ENCODE measurements at regions not wholly inside any gene's neighbourhood (a gene's known extent, or its start where the extent isn't known, plus 50 kb on each side); places are given as distances from the start of the nearest gene placed in this dataset.

GRCh38 chr3:25145176-25145575, 282.9 kb upstream of the RARB start:
- Histone ChIP-seq H3K4me3 (no peak overlapping the region), H3K27me3 (ENCODE audit: low read depth) (no peaks in the 10 kb centered on the region), H3K36me3 (replicated peaks) (no peaks in the 10 kb centered on the region), H3K4me1 (no peaks in the 10 kb centered on the region), H3K9me3 (no peaks in the 10 kb centered on the region)
- DNase-seq (ENCODE audit: low spot score in 2 of 2) = no peak
- in situ Hi-C loops (cut with MboI; ENCODE audit: low sequenced_read_pairs) = no loop called here

- H3K9me3 ChIP-seq = no peaks in the 10 kb centered on the region
- no peaks in the 10 kb centered on the region for H3K36me3 ChIP-seq (replicated peaks)
- H3K4me3 ChIP-seq = no peak overlapping the region
- no peaks in the 10 kb centered on the region; the same call in 1 of the 2 replicates for H3K27me3 ChIP-seq (ENCODE audit: low read depth)
- peak in 1 of 2 experiments; percentile 11 for DNase-seq (ENCODE audit: low spot score in 2 of 2)
- H3K4me1 ChIP-seq = no peaks in the 10 kb centered on the region
- in situ Hi-C loops (cut with MboI; ENCODE audit: low sequenced_read_pairs) = no loop called here
Measured at GRCh38 chr3:25150199-25150598, 277.9 kb upstream of the RARB start.

- H3K4me3 ChIP-seq = no peak overlapping the region
- H3K27me3 ChIP-seq (ENCODE audit: low read depth) = no peaks in the 10 kb centered on the region; the same call in 1 of the 2 replicates
- DNase-seq (ENCODE audit: low spot score in 2 of 2) = no peak
- in situ Hi-C loops (cut with MboI; ENCODE audit: low sequenced_read_pairs) = no loop called here
- H3K4me1 ChIP-seq = peaks cover 3% of the 10 kb centered on the region; the same call in 1 of the 2 replicates
- no peaks in the 10 kb centered on the region for H3K36me3 ChIP-seq (replicated peaks)
- H3K9me3 ChIP-seq = no peaks in the 10 kb centered on the region
Measured at GRCh38 chr3:25151281-25151902, 276.7 kb upstream of the RARB start.

DNA sequence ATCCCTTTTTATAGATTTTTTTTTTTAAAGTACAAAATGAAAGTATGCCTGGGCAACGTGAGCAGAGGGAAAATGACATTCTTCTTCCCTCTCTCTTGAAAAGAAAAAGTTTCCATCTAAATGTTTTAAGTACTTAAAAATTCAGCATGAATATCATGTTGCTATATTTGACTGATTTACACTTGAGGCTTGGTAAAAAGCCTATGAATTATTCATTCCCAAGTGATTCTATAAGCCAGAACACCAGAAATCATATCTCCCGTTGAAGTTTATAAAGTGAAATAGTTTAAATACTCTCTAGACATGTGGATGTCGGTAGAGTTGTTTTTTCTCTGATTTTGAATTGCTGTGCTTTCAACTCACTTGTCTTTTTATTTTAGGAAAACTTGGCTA, 276.2 kb upstream of the RARB start:
- Histone ChIP-seq H3K36me3 (replicated peaks) (no peaks in the 10 kb centered on the region), H3K4me3 (no peak overlapping the region)

DNA sequence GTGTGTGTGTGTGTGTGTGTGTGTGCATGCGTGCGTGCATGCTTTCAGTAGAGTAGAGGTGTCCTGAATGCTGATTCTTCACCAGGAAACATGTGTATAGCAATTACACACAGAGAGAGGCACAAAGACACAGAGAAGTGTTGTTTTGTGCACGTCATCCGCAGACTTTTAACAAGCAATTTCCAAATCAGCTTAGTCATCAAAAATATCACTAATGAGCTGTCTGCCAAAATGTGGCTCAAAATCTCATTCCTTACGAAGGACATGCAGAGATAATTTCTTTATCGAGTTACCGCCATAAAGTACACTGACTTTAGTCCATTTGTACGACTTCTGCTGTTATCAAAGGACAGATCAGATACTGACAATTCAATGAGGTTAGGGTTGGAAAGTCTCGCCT, 274.9 kb upstream of the RARB start:
- no peaks in the 10 kb centered on the region for H3K36me3 ChIP-seq (replicated peaks)
- H3K4me3 ChIP-seq = no peak overlapping the region
- in situ Hi-C loops (cut with MboI; ENCODE audit: low sequenced_read_pairs) = no loop called here
- no peaks in the 10 kb centered on the region for H3K9me3 ChIP-seq
- H3K27me3 ChIP-seq (ENCODE audit: low read depth) = no peaks in the 10 kb centered on the region; the same call in 1 of the 2 replicates
- peaks cover 3% of the 10 kb centered on the region; the same call in 1 of the 2 replicates for H3K4me1 ChIP-seq
- no peak for DNase-seq (ENCODE audit: low spot score in 2 of 2)

More for the DNA sequence above, 276.2 kb upstream of the RARB start:
- no peaks in the 10 kb centered on the region; the same call in 1 of the 2 replicates for H3K27me3 ChIP-seq (ENCODE audit: low read depth)
- in situ Hi-C loops (cut with MboI; ENCODE audit: low sequenced_read_pairs) = no loop called here
- DNase-seq (ENCODE audit: low spot score in 2 of 2) = no peak
- no peaks in the 10 kb centered on the region for H3K9me3 ChIP-seq
- peaks cover 3% of the 10 kb centered on the region; the same call in 1 of the 2 replicates for H3K4me1 ChIP-seq

- no peak for DNase-seq (ENCODE audit: low spot score in 2 of 2)
- H3K27me3 ChIP-seq (ENCODE audit: low read depth) = no peaks in the 10 kb centered on the region; the same call in 1 of the 2 replicates
- in situ Hi-C loops (cut with MboI; ENCODE audit: low sequenced_read_pairs) = no loop called here
Measured at GRCh38 chr3:25153561-25153960, 274.5 kb upstream of the RARB start.

DNA sequence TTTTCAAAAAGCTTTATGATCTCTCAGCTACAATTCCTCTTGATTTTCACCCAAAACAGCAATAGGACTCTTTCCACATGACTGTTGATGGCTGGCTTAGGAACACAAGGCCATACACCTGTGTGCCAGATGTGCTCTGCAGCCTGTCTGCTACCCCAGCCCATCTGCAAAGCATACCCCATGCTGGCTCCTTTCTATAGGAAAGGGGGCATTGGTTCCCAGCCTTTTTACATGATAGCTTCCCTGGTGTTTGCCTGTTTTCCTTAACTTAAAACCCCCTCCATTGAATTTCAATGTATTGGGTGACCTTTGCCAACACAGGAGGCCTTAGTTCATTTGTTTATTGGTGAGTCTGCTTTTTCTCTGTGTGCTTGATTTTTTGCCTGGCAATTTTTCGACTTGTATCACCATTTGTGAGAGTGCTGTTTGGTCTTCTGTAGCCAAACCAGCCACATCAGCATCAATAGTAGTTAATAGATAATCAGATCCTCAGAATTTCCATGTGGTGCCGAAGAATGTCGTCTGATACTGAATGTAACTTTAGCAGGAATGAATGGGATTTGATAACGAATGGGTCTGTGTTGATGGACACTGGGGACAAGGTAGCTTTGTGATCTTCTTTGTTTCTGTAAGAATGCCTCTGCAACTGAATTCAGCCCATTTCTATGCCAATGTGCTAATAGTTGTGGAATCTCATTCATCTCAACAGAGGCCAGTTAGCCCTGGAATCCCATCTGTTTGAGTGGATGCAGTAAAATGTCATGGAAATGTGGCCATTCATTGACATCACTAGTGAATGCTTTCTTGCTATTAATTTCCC, 272.2 kb upstream of the RARB start:
- DNase-seq (ENCODE audit: low spot score in 2 of 2) = no peak
- no peaks in the 10 kb centered on the region for H3K9me3 ChIP-seq
- in situ Hi-C loops (cut with MboI; ENCODE audit: low sequenced_read_pairs) = no loop called here
- no peaks in the 10 kb centered on the region; the same call in 1 of the 2 replicates for H3K27me3 ChIP-seq (ENCODE audit: low read depth)
- no peaks in the 10 kb centered on the region for H3K36me3 ChIP-seq (replicated peaks)
- peaks cover 3% of the 10 kb centered on the region; the same call in 1 of the 2 replicates for H3K4me1 ChIP-seq
- H3K4me3 ChIP-seq = no peak overlapping the region

More at GRCh38 chr3:25153561-25153960, 274.5 kb upstream of the RARB start:
- H3K9me3 ChIP-seq = no peaks in the 10 kb centered on the region
- no peak overlapping the region for H3K4me3 ChIP-seq
- H3K36me3 ChIP-seq (replicated peaks) = no peaks in the 10 kb centered on the region
- peaks cover 3% of the 10 kb centered on the region; the same call in 1 of the 2 replicates for H3K4me1 ChIP-seq

GRCh38 chr3:25156626-25157025, 271.4 kb upstream of the RARB start:
- peak in 1 of 2 experiments; percentile 8 for DNase-seq (ENCODE audit: low spot score in 2 of 2)
- Histone ChIP-seq H3K9me3 (no peaks in the 10 kb centered on the region), H3K27me3 (ENCODE audit: low read depth) (no peaks in the 10 kb centered on the region; the same call in 1 of the 2 replicates), H3K4me1 (peaks cover 3% of the 10 kb centered on the region; the same call in 1 of the 2 replicates), H3K36me3 (replicated peaks) (no peaks in the 10 kb centered on the region), H3K4me3 (no peak overlapping the region)
- in situ Hi-C loops (cut with MboI; ENCODE audit: low sequenced_read_pairs) = no loop called here

DNA sequence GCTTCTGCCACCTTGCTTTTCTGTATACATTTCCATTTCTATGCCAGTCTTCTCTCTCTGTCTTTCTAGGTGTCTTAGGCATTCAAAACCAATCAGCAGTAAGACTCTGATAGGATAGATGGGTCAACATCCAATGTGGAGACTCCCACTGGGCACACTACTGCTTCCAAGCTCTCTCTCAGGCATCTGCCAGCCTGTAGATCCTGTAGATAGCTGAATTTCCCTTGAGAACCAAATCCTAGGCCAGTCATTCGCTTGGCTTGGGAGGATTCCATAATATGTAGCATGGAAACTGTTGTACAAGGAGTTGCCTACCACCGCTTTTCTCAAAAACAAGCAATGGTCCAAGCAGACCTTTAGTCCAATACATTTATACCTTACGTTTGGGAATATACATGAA, 262.8 kb upstream of the RARB start:
- Histone ChIP-seq H3K9me3 (no peaks in the 10 kb centered on the region), H3K4me3 (no peak overlapping the region), H3K36me3 (replicated peaks) (no peaks in the 10 kb centered on the region), H3K27me3 (ENCODE audit: low read depth) (no peaks in the 10 kb centered on the region), H3K4me1 (no peaks in the 10 kb centered on the region)
- in situ Hi-C loops (cut with MboI; ENCODE audit: low sequenced_read_pairs) = no loop called here
- no peak for DNase-seq (ENCODE audit: low spot score in 2 of 2)

DNA sequence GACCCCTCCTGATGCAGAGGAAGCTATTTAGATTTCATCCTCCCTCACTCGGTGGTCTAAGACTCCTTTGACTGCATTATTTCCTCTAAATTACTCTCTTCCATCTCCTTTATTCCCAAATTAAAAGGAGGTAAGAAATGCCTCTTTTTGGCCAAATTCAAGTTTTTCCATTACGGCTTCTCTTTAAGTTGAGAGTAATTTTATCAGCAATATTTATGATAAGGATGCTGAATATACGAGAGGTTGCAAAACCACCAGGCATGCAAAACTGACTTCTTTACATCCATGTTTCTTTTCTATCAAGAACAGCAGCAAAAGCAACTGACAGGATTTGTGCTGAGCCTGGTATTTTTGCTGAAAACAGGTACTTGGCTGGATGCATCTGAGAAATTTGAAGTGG, 262.0 kb upstream of the RARB start:
- no peak for DNase-seq (ENCODE audit: low spot score in 2 of 2)
- no peaks in the 10 kb centered on the region for H3K4me1 ChIP-seq
- no peaks in the 10 kb centered on the region for H3K9me3 ChIP-seq
- no peak overlapping the region for H3K4me3 ChIP-seq
- H3K36me3 ChIP-seq (replicated peaks) = no peaks in the 10 kb centered on the region
- in situ Hi-C loops (cut with MboI; ENCODE audit: low sequenced_read_pairs) = no loop called here
- H3K27me3 ChIP-seq (ENCODE audit: low read depth) = no peaks in the 10 kb centered on the region

- DNase-seq (ENCODE audit: low spot score in 2 of 2) = no peak
- in situ Hi-C loops (cut with MboI; ENCODE audit: low sequenced_read_pairs) = no loop called here
- Histone ChIP-seq H3K27me3 (ENCODE audit: low read depth) (no peaks in the 10 kb centered on the region), H3K36me3 (replicated peaks) (no peaks in the 10 kb centered on the region), H3K4me3 (no peak overlapping the region), H3K4me1 (no peaks in the 10 kb centered on the region), H3K9me3 (no peaks in the 10 kb centered on the region)
Measured at GRCh38 chr3:25169151-25169550, 258.9 kb upstream of the RARB start.

DNA sequence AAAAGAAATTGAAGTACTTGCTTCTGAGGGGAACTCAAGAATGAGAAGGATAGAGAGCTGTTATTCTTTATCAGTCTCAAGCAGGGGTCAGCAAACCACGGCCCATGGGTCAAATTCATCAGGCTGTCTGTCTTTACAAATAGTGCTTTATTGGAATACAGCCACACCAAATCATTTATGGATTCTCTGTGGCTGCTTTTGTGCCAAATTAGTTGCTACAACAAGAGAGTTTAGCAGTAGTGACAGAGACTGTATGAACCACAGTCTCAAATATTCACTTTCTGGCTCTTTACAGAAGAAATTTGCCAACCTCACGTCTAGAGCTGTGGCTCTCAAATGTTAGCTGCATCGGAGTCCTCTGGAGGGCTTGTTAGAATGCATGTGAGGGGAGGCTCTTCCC, 258.0 kb upstream of the RARB start:
- H3K36me3 ChIP-seq (replicated peaks) = no peaks in the 10 kb centered on the region
- DNase-seq (ENCODE audit: low spot score in 2 of 2) = no peak
- in situ Hi-C loops (cut with MboI; ENCODE audit: low sequenced_read_pairs) = no loop called here
- H3K4me3 ChIP-seq = no peak overlapping the region
- no peaks in the 10 kb centered on the region for H3K4me1 ChIP-seq
- no peaks in the 10 kb centered on the region for H3K9me3 ChIP-seq
- H3K27me3 ChIP-seq (ENCODE audit: low read depth) = no peaks in the 10 kb centered on the region

- H3K4me3 ChIP-seq = no peak overlapping the region
- no peaks in the 10 kb centered on the region for H3K9me3 ChIP-seq
- no peaks in the 10 kb centered on the region for H3K36me3 ChIP-seq (replicated peaks)
- in situ Hi-C loops (cut with MboI; ENCODE audit: low sequenced_read_pairs) = no loop called here
- H3K27me3 ChIP-seq (ENCODE audit: low read depth) = no peaks in the 10 kb centered on the region
- DNase-seq (ENCODE audit: low spot score in 2 of 2) = peak in 1 of 2 experiments; percentile 15
- no peaks in the 10 kb centered on the region for H3K4me1 ChIP-seq
Measured at GRCh38 chr3:25171118-25171807, 256.8 kb upstream of the RARB start.

DNA sequence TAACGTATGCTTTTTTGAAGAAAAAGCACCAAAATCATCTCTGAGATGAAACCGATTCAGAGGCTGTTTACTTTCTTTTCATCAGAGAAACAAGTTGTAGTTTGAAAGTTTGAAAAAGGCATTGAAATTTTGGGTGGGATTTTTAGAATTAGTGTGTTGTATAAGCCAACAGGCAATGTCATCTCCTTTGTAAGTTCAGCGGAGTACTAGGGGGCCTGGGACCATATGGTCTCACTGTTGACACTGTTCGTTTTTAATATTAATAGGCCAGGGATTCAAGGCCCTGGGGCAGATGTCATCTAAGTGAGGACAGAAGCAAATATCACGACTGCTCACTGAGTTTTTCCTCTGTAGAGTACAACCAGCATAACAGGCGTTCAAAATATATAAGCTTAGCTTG, 256.2 kb upstream of the RARB start:
- in situ Hi-C loops (cut with MboI; ENCODE audit: low sequenced_read_pairs) = no loop called here
- Histone ChIP-seq H3K36me3 (replicated peaks) (no peaks in the 10 kb centered on the region), H3K4me1 (no peaks in the 10 kb centered on the region), H3K4me3 (no peak overlapping the region), H3K27me3 (ENCODE audit: low read depth) (no peaks in the 10 kb centered on the region; the same call in 1 of the 2 replicates), H3K9me3 (no peaks in the 10 kb centered on the region)
- DNase-seq (ENCODE audit: low spot score in 2 of 2) = no peak
